Activated B cell treated with CpG ODN at 0.5 μM for 24 hours (primary cell): ENCODE measurements at regions not wholly inside any gene's neighbourhood (a gene's known extent, or its start where the extent isn't known, plus 50 kb on each side); places are given as distances from the start of the nearest gene placed in this dataset.

Experiments used
- ATAC-seq: fragments of 200-7000 bp; cut with Tn5 transposase; one replicate; pipeline ENCODE4 v1.10.0; 2021; ENCODE audit warnings: low read depth, mild to moderate bottlenecking, moderate library complexity
- CTCF ChIA-PET: fragments of 350-600 bp; sonication (Branson Sonifier 250); formaldehyde crosslinking; loops from one replicate; lab custom pipeline; 2021; ENCODE audit warnings: antibody characterized with exemption; lab: Charles Lee
- POLR2A ChIA-PET: fragments of 350-600 bp; sonication (Branson Sonifier 250); formaldehyde crosslinking; loops from one replicate; lab custom pipeline; 2021; ENCODE audit warnings: antibody characterized with exemption; lab: Charles Lee
- DNase-seq: peaks from one replicate; pipeline ENCODE4 v3.0.0; 2022
- H3K27ac Mint-ChIP-seq: one replicate; pipeline ENCODE4 v1.8.0; 2020; ENCODE audit warnings: mixed read lengths
- H3K27me3 Mint-ChIP-seq: one replicate; pipeline ENCODE4 v1.8.0; 2021; ENCODE audit warnings: mixed read lengths
- H3K36me3 Mint-ChIP-seq: one replicate; pipeline ENCODE4 v1.8.0; 2021; ENCODE audit warnings: low read depth, mixed read lengths
- H3K4me1 Mint-ChIP-seq: one replicate; pipeline ENCODE4 v1.8.0; 2021; ENCODE audit warnings: mixed read lengths
- H3K4me3 Mint-ChIP-seq: one replicate; pipeline ENCODE4 v1.8.0; 2020; ENCODE audit warnings: mild to moderate bottlenecking, mixed read lengths
- H3K9me3 Mint-ChIP-seq: one replicate; pipeline ENCODE4 v1.8.0; 2020; ENCODE audit warnings: mixed read lengths
- CTCF ChIP-seq: fragments of 200-600 bp; IDR thresholded peaks from one replicate; pipeline ENCODE4 v1.8.0; 2022; ENCODE audit warnings: antibody characterized with exemption, mild to moderate bottlenecking
- intact Hi-C: fragments of 100-400 bp; cut with micrococcal nuclease; formaldehyde crosslinking; loops from one replicate; pipeline ENCODE4 v1.15.1; 2024

- DNase-seq (no peak), ATAC-seq (no peak)
- H3K4me1 Mint-ChIP-seq, result no peaks in the 10 kb centered on the region
- ChIA-PET CTCF (no interaction called here), POLR2A (no interaction called here)
- no peaks in the 10 kb centered on the region for H3K36me3 Mint-ChIP-seq
- intact Hi-C loops, result no loop called here
- no peak for TF ChIP-seq CTCF
- no peaks in the 10 kb centered on the region for H3K27me3 Mint-ChIP-seq
- peaks cover 5% of the 10 kb centered on the region for H3K9me3 Mint-ChIP-seq
- no peak overlapping the region for H3K4me3 Mint-ChIP-seq
- H3K27ac Mint-ChIP-seq, result no peak overlapping the region
Observed at GRCh38 chr11:38282718-38283117, 1684.7 kb upstream of the RAG2 start.

- Mint-ChIP-seq H3K9me3 (peaks cover 5% of the 10 kb centered on the region), H3K36me3 (no peaks in the 10 kb centered on the region), H3K27ac (no peak overlapping the region), H3K27me3 (no peaks in the 10 kb centered on the region), H3K4me1 (no peaks in the 10 kb centered on the region), H3K4me3 (no peak overlapping the region)
- ChIA-PET POLR2A (no interaction called here), CTCF (no interaction called here)
- no peak for ATAC-seq
- no peak for TF ChIP-seq CTCF
- no peak for DNase-seq
- intact Hi-C loops, result no loop called here
Observed at GRCh38 chr11:38278457-38279141, 1680.6 kb upstream of the RAG2 start.

GRCh38 chr11:38274031-38274430 lies 1676.0 kb upstream of the RAG2 start:
- peaks cover 12% of the 10 kb centered on the region for H3K9me3 Mint-ChIP-seq
- H3K27ac Mint-ChIP-seq, result no peak overlapping the region
- no peak overlapping the region for H3K4me3 Mint-ChIP-seq
- POLR2A ChIA-PET, result no interaction called here
- no peaks in the 10 kb centered on the region for H3K36me3 Mint-ChIP-seq
- CTCF ChIA-PET, result no interaction called here
- DNase-seq, result no peak
- no peak for ATAC-seq
- intact Hi-C loops, result no loop called here
- no peak for TF ChIP-seq CTCF
- no peaks in the 10 kb centered on the region for H3K27me3 Mint-ChIP-seq
- no peaks in the 10 kb centered on the region for H3K4me1 Mint-ChIP-seq

- intact Hi-C loops, result no loop called here
- Mint-ChIP-seq H3K36me3 (no peaks in the 10 kb centered on the region), H3K4me1 (no peaks in the 10 kb centered on the region), H3K9me3 (peaks cover 15% of the 10 kb centered on the region), H3K27me3 (no peaks in the 10 kb centered on the region), H3K4me3 (no peak overlapping the region), H3K27ac (no peak overlapping the region)
- ChIA-PET CTCF (no interaction called here), POLR2A (no interaction called here)
- TF ChIP-seq CTCF, result no peak
- no peak for DNase-seq
- no peak for ATAC-seq
Observed at GRCh38 chr11:38272376-38272775, 1674.3 kb upstream of the RAG2 start.

- POLR2A ChIA-PET, result no interaction called here
- Mint-ChIP-seq H3K4me1 (no peaks in the 10 kb centered on the region), H3K9me3 (peaks cover 20% of the 10 kb centered on the region), H3K27me3 (no peaks in the 10 kb centered on the region), H3K4me3 (no peak overlapping the region), H3K36me3 (no peaks in the 10 kb centered on the region), H3K27ac (no peak overlapping the region)
- no peak for DNase-seq
- CTCF ChIA-PET, result no interaction called here
- intact Hi-C loops, result no loop called here
- TF ChIP-seq CTCF, result no peak
- no peak for ATAC-seq
Observed at GRCh38 chr11:38266691-38267090, 1668.7 kb upstream of the RAG2 start.
